Thoracic aorta (tissue), 2 donors: ENCODE measurements at regions not wholly inside any gene's neighbourhood (a gene's known extent, or its start where the extent isn't known, plus 50 kb on each side); places are given as distances from the start of the nearest gene placed in this dataset.

Experiments used
- ATAC-seq: fragments of 150-250 bp; one replicate; pipeline ENCODE4 v1.8.0; 2017; ENCODE audit warnings: low read depth; ENCODE audit not compliant: insufficient number of reproducible peaks, low FRiP score
- DNase-seq: peaks from one replicate; pipeline ENCODE4 v3.0.0-alpha.2; 2020; ENCODE audit warnings: low spot score
- H3K27ac ChIP-seq, 2 donors: fragments of 200-600 bp; sonication (generic); 1 replicate in 1 of 2; 2 replicates in 1 of 2; pipeline ENCODE4 v1.5.1; 2016; ENCODE audit warnings: mild to moderate bottlenecking in 2 of 2, moderate library complexity in 2 of 2
- H3K27me3 ChIP-seq: fragments of 200-600 bp; sonication (generic); replicated peaks from 2 replicates; pipeline ENCODE4 v1.6.0; 2016; ENCODE audit warnings: mild to moderate bottlenecking; ENCODE audit not compliant: insufficient read depth
- H3K36me3 ChIP-seq: fragments of 200-600 bp; sonication (generic); one replicate; pipeline ENCODE4 v1.5.1; 2016
- H3K4me1 ChIP-seq, 2 donors: fragments of 200-600 bp; sonication (generic); 1 replicate in 1 of 2; 2 replicates in 1 of 2; pipeline versions ENCODE4 v1.5.1 to v1.6.0; 2016; ENCODE audit warnings: low read depth in 2 of 2, mild to moderate bottlenecking in 1 of 2; ENCODE audit not compliant: control insufficient read depth in 1 of 2
- H3K4me3 ChIP-seq: fragments of 200-600 bp; sonication (generic); 2 replicates; pipeline ENCODE4 v1.5.1; 2016; ENCODE audit warnings: mild to moderate bottlenecking
- H3K9me3 ChIP-seq: fragments of 200-600 bp; sonication (generic); 2 replicates; pipeline ENCODE4 v1.5.1; 2016
- CTCF ChIP-seq: fragments of 200-600 bp; sonication (generic); IDR thresholded peaks from one replicate; pipeline ENCODE4 v1.5.1; 2019; ENCODE audit warnings: antibody characterized with exemption

- no peak for TF ChIP-seq CTCF
- H3K27ac ChIP-seq: no peak overlapping the region
These were observed 626.6 kb upstream of the TYRP1 start for GRCh38 chr9:12066455-12067035.

GRCh38 chr9:12069366-12069765, 623.8 kb upstream of the TYRP1 start:
- Histone ChIP-seq H3K4me1 (no peaks in the 10 kb centered on the region), H3K27ac (no peak overlapping the region), H3K27me3 (no peaks in the 10 kb centered on the region), H3K36me3 (no peaks in the 10 kb centered on the region), H3K9me3 (no peaks in the 10 kb centered on the region), H3K4me3 (no peak overlapping the region)
- no peak for DNase-seq
- ATAC-seq: no peak
- no peak for TF ChIP-seq CTCF

More at GRCh38 chr9:12066455-12067035, 626.6 kb upstream of the TYRP1 start:
- Histone ChIP-seq H3K4me1 (no peaks in the 10 kb centered on the region), H3K9me3 (no peaks in the 10 kb centered on the region), H3K36me3 (no peaks in the 10 kb centered on the region), H3K4me3 (no peak overlapping the region), H3K27me3 (no peaks in the 10 kb centered on the region)
- ATAC-seq (no peak), DNase-seq (no peak)

GRCh38 chr9:12085399-12085798, 607.8 kb upstream of the TYRP1 start:
- ATAC-seq: no peak
- no peak for TF ChIP-seq CTCF
- H3K27me3 ChIP-seq: no peaks in the 10 kb centered on the region

GRCh38 chr9:12091865-12092527, 601.2 kb upstream of the TYRP1 start:
- no peak overlapping the region for H3K4me3 ChIP-seq
- H3K27ac ChIP-seq: no peak overlapping the region
- no peaks in the 10 kb centered on the region for H3K9me3 ChIP-seq
- H3K36me3 ChIP-seq: no peaks in the 10 kb centered on the region
- no peaks in the 10 kb centered on the region for H3K27me3 ChIP-seq
- ATAC-seq: no peak
- DNase-seq: no peak
- H3K4me1 ChIP-seq: no peaks in the 10 kb centered on the region
- TF ChIP-seq CTCF: no peak

More at GRCh38 chr9:12085399-12085798, 607.8 kb upstream of the TYRP1 start:
- DNase-seq: no peak
- Histone ChIP-seq H3K9me3 (no peaks in the 10 kb centered on the region), H3K27ac (no peak overlapping the region), H3K36me3 (no peaks in the 10 kb centered on the region), H3K4me1 (no peaks in the 10 kb centered on the region), H3K4me3 (no peak overlapping the region)

GRCh38 chr9:12094046-12094445, 599.1 kb upstream of the TYRP1 start:
- H3K36me3 ChIP-seq: no peaks in the 10 kb centered on the region
- H3K27ac ChIP-seq: no peak overlapping the region
- no peak overlapping the region for H3K4me3 ChIP-seq
- no peaks in the 10 kb centered on the region for H3K4me1 ChIP-seq
- DNase-seq (no peak), ATAC-seq (no peak)
- no peaks in the 10 kb centered on the region for H3K9me3 ChIP-seq
- TF ChIP-seq CTCF: no peak
- no peaks in the 10 kb centered on the region for H3K27me3 ChIP-seq
